HG02852 (cell line): ENCODE measurements at regions not wholly inside any gene's neighbourhood (a gene's known extent, or its start where the extent isn't known, plus 50 kb on each side); places are given as distances from the start of the nearest gene placed in this dataset.

ENCODE experiments used
- ATAC-seq: cut with Tn5 transposase; IDR thresholded peaks from one replicate; pipeline ENCODE4 v1.9.1; 2021; ENCODE audit warnings: mild to moderate bottlenecking, moderate library complexity; ENCODE audit not compliant: unreplicated experiment

DNA sequence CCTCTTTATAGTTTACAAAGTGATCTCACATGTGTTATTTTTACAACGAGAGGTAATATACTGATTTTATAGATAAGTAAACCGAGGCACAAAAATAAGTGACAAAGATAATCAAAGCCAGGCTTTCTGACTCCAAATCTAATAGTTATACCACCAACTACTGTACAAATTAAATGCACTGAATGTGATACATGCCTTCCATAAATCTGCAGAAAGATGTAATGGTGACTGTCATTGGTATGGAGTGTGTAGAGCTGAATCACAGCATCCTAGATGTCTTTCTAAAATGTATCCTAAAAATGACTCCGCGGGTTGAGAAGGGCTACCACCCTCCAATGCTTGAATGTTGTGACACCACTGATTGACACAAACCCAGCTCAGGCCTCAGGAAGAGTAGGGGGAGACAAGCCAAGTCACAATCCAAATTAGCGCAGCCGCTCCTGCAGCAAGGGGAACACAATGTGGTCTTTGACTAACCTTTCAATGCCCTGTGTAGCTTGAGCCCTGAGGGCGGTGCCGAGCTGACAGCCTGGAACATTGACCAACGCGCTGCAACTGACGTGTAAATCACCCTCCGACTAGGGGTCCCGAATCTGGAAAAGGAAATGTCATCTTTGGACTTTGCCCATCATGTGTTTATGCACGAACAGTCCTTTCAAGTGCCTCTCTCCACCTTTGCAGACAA lies 136.8 kb downstream of the OLIG3 start:
- no peak for ATAC-seq

- no peak for ATAC-seq
Observed at GRCh38 chr6:137353842-137354397, 134.7 kb upstream of the IFNGR1 start.

DNA sequence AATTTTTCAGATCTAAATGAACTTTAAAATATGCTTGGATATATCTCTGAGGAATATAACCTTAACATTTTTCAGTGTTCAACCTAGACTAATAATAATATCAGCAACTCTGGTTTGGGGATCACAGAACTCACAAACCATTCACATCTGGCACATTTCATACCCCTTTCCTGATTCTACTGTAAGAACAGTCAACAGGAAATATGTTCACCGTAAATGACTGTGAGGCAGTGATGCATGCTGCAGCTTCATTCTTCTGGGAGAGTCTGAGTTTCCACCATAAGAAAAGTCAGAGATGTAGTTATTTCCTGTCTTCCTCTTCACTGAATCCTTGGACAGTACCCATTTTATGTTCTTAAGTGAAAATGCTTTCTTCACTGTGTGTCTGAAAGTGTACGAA lies 134.2 kb upstream of the IFNGR1 start:
- ATAC-seq: no peak

DNA sequence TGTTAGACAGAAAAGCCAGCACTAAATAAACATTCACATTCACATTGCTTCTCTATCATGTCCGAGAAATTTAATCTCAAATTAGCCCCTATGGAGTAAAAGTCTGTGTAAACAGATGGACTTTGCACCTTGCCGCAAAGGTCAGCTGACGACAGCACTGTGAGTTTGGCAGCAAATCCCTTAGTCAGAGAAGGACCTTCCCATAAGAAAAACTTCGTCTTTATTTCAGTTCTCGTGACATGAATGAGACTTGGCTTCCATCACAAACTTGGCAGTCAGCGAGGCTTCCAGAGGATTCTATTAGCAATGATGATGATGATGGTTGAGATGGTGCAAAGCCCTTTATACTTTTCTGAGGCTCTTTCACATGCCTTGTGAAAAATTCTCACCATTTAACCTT lies 133.7 kb upstream of the IFNGR1 start:
- no peak for ATAC-seq

GRCh38 chr6:137351890-137352289 lies 132.7 kb upstream of the IFNGR1 start:
- no peak for ATAC-seq

- no peak for ATAC-seq
Observed at GRCh38 chr6:137350857-137351256, 131.7 kb upstream of the IFNGR1 start.

DNA sequence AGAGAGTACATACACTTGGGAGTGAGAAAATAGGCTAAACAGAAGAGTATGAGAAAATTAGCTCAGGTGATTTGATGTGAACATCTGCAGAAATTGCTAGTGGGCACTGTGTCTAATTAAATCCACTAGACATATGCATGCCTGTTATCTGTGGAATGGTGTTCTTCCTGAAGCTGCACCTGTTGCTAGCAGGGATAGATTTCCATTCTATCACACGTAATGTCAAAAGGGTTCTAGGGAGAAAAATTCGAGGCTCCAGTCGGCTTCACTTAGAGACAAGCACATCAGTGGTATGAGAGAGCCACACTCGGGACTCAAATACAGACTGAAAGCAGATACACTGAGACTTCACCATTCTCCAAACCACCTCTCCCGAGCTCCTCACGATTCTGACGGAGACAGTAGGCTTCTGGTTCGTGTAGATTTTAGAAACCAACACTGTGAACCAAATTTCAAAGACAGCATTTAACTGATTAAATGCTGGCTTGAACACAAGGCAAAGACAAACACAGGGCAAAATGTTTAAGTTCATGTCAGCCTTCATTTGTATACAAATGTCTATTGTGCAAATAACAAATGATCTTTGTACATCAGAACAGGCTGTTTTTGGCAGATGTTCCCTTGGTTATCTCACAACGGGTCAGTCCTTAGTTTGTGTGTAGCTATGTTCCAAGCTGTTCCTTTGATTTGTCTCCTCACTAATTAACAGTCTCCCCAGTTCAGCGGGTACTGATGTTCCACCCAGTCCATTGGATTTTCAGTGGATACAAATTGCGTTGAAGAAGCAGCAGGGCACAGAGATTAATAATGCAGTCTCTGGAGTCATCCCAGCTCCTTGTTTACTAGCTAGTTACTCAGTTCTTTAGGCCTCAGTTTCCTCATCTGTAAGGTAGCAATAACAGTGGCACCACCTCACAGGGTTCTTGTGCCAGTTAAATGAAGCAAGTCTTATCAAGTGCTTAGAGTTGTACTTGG lies 131.0 kb upstream of the IFNGR1 start:
- ATAC-seq: no peak

DNA sequence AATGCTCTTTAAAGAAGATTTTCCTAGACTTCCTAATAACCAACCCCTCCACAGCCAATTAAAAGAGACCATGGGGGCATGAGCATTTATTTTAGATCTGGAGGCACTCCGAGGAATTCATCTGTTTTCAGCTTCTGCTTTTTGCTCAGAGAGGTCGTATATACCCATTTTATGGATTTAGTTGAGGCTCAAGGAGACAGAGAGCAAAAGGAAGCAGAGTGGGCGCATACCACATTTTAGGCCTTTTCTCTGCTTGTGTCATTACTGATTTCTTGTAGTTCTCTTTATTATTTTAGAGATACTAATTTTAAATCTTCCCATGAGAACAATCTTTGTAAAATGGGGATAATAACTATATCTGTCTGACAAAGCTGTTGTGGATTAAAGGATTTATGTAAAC lies 129.6 kb upstream of the IFNGR1 start:
- no peak for ATAC-seq

GRCh38 chr6:137343241-137343640 lies 124.1 kb upstream of the IFNGR1 start:
- no peak for ATAC-seq

- ATAC-seq: no peak
Observed at GRCh38 chr6:137342607-137343190, 123.5 kb upstream of the IFNGR1 start.

DNA sequence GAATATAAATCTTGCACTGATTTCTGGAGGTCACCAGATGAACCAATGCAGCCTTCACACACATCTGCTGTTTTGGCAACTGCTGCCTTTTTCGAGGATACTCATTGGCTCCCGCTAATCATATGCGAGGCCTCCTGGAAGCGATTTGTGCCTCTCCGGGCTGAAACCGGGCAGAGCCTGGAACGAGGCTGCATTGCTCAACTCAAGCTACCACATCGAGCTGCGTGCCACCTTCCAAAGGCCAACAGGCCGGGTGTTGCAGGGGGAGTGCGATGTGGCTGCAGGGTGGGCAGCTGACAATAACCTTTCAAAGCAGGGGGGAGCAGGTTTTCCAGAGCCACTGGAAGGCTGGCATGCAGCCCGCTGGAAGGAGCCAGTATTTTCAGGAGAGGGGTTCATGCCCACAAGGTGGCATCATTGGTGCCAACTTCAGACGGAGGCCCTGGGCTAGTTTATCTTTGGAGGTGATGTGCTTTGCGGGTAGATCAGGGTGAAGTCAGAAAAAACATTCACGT lies 122.6 kb upstream of the IFNGR1 start:
- ATAC-seq: no peak

GRCh38 chr6:137339929-137340559 lies 120.9 kb upstream of the IFNGR1 start:
- ATAC-seq: no peak

DNA sequence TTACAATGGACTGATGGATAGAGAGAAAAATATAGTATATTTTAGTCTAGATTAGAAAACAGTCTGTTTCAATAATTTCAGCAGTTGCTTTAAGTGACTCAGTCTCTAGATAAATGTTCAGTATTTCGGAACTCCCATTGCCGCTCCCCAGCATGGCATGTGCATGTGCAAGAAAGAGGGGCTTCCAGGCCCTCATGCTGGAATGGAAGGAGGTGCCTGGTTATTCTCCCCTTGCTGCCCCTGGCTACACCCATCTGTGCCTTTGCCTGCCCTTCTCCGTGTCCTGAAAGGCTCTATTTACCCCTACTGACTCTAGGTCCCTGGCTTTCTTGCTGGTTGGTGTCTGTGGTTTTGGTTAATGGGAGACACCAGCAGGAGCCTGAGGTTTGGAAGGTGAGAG lies 115.7 kb upstream of the IFNGR1 start:
- no peak for ATAC-seq

GRCh38 chr6:137334094-137334493 lies 114.9 kb upstream of the IFNGR1 start:
- ATAC-seq: no peak

GRCh38 chr6:137332637-137333280 lies 113.6 kb upstream of the IFNGR1 start:
- ATAC-seq: no peak

- ATAC-seq: no peak
Observed at GRCh38 chr6:137323860-137324259, 104.7 kb upstream of the IFNGR1 start.

- no peak for ATAC-seq
Observed at GRCh38 chr6:137320271-137320670, 101.1 kb upstream of the IFNGR1 start.

DNA sequence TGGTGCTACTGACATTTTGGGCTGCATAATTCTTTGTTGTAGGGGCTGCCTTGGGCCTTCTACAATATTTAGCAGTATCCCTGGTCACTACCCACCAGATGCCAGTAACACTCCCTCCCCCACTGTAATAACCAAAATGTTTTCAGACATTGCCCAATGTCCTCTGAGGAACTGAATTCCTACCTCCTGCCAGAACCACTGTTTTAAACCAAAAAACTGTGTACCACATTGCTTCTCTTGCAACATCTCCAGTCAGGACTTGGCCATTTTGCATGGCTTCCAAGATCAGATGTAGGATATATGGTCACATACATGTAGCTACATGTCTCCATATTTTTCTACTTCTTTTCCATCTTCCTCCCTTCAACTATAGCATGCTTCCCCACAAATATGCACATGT lies 97.4 kb upstream of the IFNGR1 start:
- ATAC-seq: no peak

- no peak for ATAC-seq
Observed at GRCh38 chr6:137315081-137315480, 95.9 kb upstream of the IFNGR1 start.
